WTC11 (cell line): ENCODE measurements at regions not wholly inside any gene's neighbourhood (a gene's known extent, or its start where the extent isn't known, plus 50 kb on each side); places are given as distances from the start of the nearest gene placed in this dataset.

ENCODE experiments used
- CBFB ChIP-seq: sonication (generic); formaldehyde crosslinking; IDR thresholded peaks from 2 replicates; pipeline ENCODE4 v1.8.1; 2022; ENCODE audit warnings: mild to moderate bottlenecking, low read depth, missing genetic modification reagents
- CREM ChIP-seq: sonication (generic); formaldehyde crosslinking; IDR thresholded peaks from 2 replicates; pipeline ENCODE4 v1.8.1; 2022; ENCODE audit warnings: mild to moderate bottlenecking, missing genetic modification reagents, moderate library complexity
- E2F4 ChIP-seq: sonication (generic); formaldehyde crosslinking; IDR thresholded peaks from 2 replicates; pipeline ENCODE4 v1.8.1; 2022; ENCODE audit warnings: low read depth, mild to moderate bottlenecking, moderate library complexity, missing genetic modification reagents, borderline replicate concordance
- ETV6 ChIP-seq: sonication (generic); formaldehyde crosslinking; IDR thresholded peaks from 2 replicates; pipeline ENCODE4 v1.8.1; 2022; ENCODE audit warnings: mild to moderate bottlenecking, missing genetic modification reagents
- HMGXB4 ChIP-seq: sonication (generic); formaldehyde crosslinking; IDR thresholded peaks from 2 replicates; pipeline ENCODE4 v1.8.1; 2023; ENCODE audit warnings: mild to moderate bottlenecking, moderate library complexity, missing genetic modification reagents
- SP1 ChIP-seq: sonication (generic); formaldehyde crosslinking; conservative IDR thresholded peaks from 2 replicates; pipeline ENCODE4 v1.8.1; 2022; ENCODE audit warnings: missing genetic modification reagents
- ZNF281 ChIP-seq: sonication (generic); formaldehyde crosslinking; IDR thresholded peaks from 2 replicates; pipeline ENCODE4 v1.8.0; 2023; ENCODE audit warnings: mild to moderate bottlenecking, missing genetic modification reagents
- TF ChIP-seq, protein P1 (sequence below): sonication (generic); formaldehyde crosslinking; IDR thresholded peaks from 2 replicates; pipeline ENCODE4 v1.8.1; 2023; ENCODE audit warnings: mild to moderate bottlenecking, missing genetic modification reagents
- TF ChIP-seq, protein P2 (sequence below): sonication (generic); formaldehyde crosslinking; IDR thresholded peaks from 2 replicates; pipeline ENCODE4 v1.8.0; 2022; ENCODE audit warnings: mild to moderate bottlenecking, missing genetic modification reagents
- TF ChIP-seq, protein P3 (sequence below): fragments of 200-600 bp; IDR thresholded peaks from 2 replicates; pipeline ENCODE4 v1.8.0; 2022; ENCODE audit warnings: antibody characterized with exemption
- TF ChIP-seq, protein P4 (sequence below): sonication (generic); formaldehyde crosslinking; conservative IDR thresholded peaks from 2 replicates; pipeline ENCODE4 v1.8.1; 2023; ENCODE audit warnings: mild to moderate bottlenecking, low read depth, missing genetic modification reagents, moderate library complexity

- TF ChIP-seq, protein P1, sequence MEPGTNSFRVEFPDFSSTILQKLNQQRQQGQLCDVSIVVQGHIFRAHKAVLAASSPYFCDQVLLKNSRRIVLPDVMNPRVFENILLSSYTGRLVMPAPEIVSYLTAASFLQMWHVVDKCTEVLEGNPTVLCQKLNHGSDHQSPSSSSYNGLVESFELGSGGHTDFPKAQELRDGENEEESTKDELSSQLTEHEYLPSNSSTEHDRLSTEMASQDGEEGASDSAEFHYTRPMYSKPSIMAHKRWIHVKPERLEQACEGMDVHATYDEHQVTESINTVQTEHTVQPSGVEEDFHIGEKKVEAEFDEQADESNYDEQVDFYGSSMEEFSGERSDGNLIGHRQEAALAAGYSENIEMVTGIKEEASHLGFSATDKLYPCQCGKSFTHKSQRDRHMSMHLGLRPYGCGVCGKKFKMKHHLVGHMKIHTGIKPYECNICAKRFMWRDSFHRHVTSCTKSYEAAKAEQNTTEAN (CRISPR knock-in tag): no peak
- TF ChIP-seq, protein P2, sequence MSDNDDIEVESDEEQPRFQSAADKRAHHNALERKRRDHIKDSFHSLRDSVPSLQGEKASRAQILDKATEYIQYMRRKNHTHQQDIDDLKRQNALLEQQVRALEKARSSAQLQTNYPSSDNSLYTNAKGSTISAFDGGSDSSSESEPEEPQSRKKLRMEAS: no peak
- TF ChIP-seq HMGXB4 (CRISPR knock-in tag) (no peak), ETV6 (CRISPR knock-in tag) (no peak), CREM (CRISPR knock-in tag) (no peak), E2F4 (CRISPR knock-in tag) (no peak), ZNF281 (CRISPR knock-in tag) (no peak), CBFB (CRISPR knock-in tag) (no peak), SP1 (CRISPR knock-in tag) (no peak)
- TF ChIP-seq, protein P3, sequence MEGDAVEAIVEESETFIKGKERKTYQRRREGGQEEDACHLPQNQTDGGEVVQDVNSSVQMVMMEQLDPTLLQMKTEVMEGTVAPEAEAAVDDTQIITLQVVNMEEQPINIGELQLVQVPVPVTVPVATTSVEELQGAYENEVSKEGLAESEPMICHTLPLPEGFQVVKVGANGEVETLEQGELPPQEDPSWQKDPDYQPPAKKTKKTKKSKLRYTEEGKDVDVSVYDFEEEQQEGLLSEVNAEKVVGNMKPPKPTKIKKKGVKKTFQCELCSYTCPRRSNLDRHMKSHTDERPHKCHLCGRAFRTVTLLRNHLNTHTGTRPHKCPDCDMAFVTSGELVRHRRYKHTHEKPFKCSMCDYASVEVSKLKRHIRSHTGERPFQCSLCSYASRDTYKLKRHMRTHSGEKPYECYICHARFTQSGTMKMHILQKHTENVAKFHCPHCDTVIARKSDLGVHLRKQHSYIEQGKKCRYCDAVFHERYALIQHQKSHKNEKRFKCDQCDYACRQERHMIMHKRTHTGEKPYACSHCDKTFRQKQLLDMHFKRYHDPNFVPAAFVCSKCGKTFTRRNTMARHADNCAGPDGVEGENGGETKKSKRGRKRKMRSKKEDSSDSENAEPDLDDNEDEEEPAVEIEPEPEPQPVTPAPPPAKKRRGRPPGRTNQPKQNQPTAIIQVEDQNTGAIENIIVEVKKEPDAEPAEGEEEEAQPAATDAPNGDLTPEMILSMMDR: no peak
- TF ChIP-seq, protein P4, sequence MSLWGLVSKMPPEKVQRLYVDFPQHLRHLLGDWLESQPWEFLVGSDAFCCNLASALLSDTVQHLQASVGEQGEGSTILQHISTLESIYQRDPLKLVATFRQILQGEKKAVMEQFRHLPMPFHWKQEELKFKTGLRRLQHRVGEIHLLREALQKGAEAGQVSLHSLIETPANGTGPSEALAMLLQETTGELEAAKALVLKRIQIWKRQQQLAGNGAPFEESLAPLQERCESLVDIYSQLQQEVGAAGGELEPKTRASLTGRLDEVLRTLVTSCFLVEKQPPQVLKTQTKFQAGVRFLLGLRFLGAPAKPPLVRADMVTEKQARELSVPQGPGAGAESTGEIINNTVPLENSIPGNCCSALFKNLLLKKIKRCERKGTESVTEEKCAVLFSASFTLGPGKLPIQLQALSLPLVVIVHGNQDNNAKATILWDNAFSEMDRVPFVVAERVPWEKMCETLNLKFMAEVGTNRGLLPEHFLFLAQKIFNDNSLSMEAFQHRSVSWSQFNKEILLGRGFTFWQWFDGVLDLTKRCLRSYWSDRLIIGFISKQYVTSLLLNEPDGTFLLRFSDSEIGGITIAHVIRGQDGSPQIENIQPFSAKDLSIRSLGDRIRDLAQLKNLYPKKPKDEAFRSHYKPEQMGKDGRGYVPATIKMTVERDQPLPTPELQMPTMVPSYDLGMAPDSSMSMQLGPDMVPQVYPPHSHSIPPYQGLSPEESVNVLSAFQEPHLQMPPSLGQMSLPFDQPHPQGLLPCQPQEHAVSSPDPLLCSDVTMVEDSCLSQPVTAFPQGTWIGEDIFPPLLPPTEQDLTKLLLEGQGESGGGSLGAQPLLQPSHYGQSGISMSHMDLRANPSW (CRISPR knock-in tag): no peak
Observed at GRCh38 chr22:47417699-47418098, 655.2 kb downstream of the TBC1D22A start.
